Neuronal stem cell (in vitro differentiated cells): ENCODE measurements at regions not wholly inside any gene's neighbourhood (a gene's known extent, or its start where the extent isn't known, plus 50 kb on each side); places are given as distances from the start of the nearest gene placed in this dataset.

Source experiments
- DNase-seq: peaks from one replicate; pipeline ENCODE4 v3.0.0-alpha.2; 2013; ENCODE audit warnings: low spot score
- H2AFZ ChIP-seq: one replicate; pipeline ENCODE4 v1.6.1; 2013; ENCODE audit warnings: mild to moderate bottlenecking, low read length, inconsistent platforms
- H2AK5ac ChIP-seq: 2 replicates; pipeline ENCODE4 v1.6.1; 2013; ENCODE audit warnings: low read depth, mild to moderate bottlenecking, inconsistent platforms, low read length, moderate library complexity, mixed read lengths
- H2BK120ac ChIP-seq: 2 replicates; pipeline ENCODE4 v1.6.1; 2013; ENCODE audit warnings: low read depth, mild to moderate bottlenecking, inconsistent platforms, low read length, moderate library complexity, mixed read lengths
- H2BK12ac ChIP-seq: one replicate; pipeline ENCODE4 v1.6.1; 2013; ENCODE audit warnings: low read length, inconsistent platforms
- H2BK15ac ChIP-seq: 2 replicates; pipeline ENCODE4 v1.6.1; 2013; ENCODE audit warnings: mild to moderate bottlenecking, low read length, inconsistent platforms, mixed read lengths
- H2BK5ac ChIP-seq: one replicate; pipeline ENCODE4 v1.6.1; 2013; ENCODE audit warnings: inconsistent platforms, mild to moderate bottlenecking, low read length, moderate library complexity
- H3K14ac ChIP-seq: one replicate; pipeline ENCODE4 v1.6.1; 2013; ENCODE audit warnings: low read length, inconsistent platforms
- H3K18ac ChIP-seq: 2 replicates; pipeline ENCODE4 v1.6.1; 2013; ENCODE audit warnings: low read length, inconsistent platforms
- H3K23ac ChIP-seq: 2 replicates; pipeline ENCODE4 v1.6.1; 2013; ENCODE audit warnings: low read depth, mild to moderate bottlenecking, mixed read lengths, low read length, inconsistent platforms; ENCODE audit not compliant: poor library complexity
- H3K27ac ChIP-seq: replicated peaks from 3 replicates; pipeline ENCODE4 v1.5.1; 2013; ENCODE audit warnings: low read length, inconsistent platforms
- H3K27me3 ChIP-seq, 3 experiments: 2 replicates each; pipeline ENCODE4 v1.6.1; 2013; ENCODE audit warnings: low read length in 3 of 3, mild to moderate bottlenecking in 2 of 3, inconsistent platforms in 1 of 3, low read depth in 1 of 3, mixed read lengths in 1 of 3, moderate library complexity in 1 of 3; ENCODE audit not compliant: control insufficient read depth in 3 of 3, insufficient read depth in 3 of 3
- H3K36me3 ChIP-seq, 2 donors: replicated peaks in 1 of 2; 2 replicates each; pipeline ENCODE4 v1.6.1; 2013; ENCODE audit warnings: low read length in 2 of 2; ENCODE audit not compliant: control insufficient read depth in 2 of 2, insufficient read depth in 2 of 2
- H3K4ac ChIP-seq: 2 replicates; pipeline ENCODE4 v1.6.1; 2013; ENCODE audit warnings: inconsistent platforms, mild to moderate bottlenecking, low read length, moderate library complexity
- H3K4me1 ChIP-seq, 2 donors: 1 replicate in 1 of 2; 2 replicates in 1 of 2; pipeline ENCODE4 v1.6.1; 2013; ENCODE audit warnings: low read length in 2 of 2, low read depth in 1 of 2; ENCODE audit not compliant: control insufficient read depth in 2 of 2, insufficient read depth in 1 of 2
- H3K4me2 ChIP-seq: one replicate; pipeline ENCODE4 v1.6.1; 2013; ENCODE audit warnings: mild to moderate bottlenecking, low read length, inconsistent platforms; ENCODE audit not compliant: insufficient read depth, poor library complexity, severe bottlenecking
- H3K4me3 ChIP-seq, 2 donors: 2 replicates each; pipeline ENCODE4 v1.5.1; 2013; ENCODE audit warnings: low read length in 2 of 2, mild to moderate bottlenecking in 2 of 2, inconsistent platforms in 1 of 2, moderate library complexity in 1 of 2
- H3K79me1 ChIP-seq: one replicate; pipeline ENCODE4 v1.6.1; 2013; ENCODE audit warnings: low read depth, mild to moderate bottlenecking, inconsistent platforms, low read length, moderate library complexity
- H3K9ac ChIP-seq: one replicate; pipeline ENCODE4 v1.6.1; 2013; ENCODE audit warnings: mild to moderate bottlenecking, low read depth, low read length, inconsistent platforms; ENCODE audit not compliant: poor library complexity
- H3K9me3 ChIP-seq, 2 donors: replicated peaks in 1 of 2; 2 replicates each; pipeline versions ENCODE3 to v1.6.1; 2013; ENCODE audit warnings: low read length in 2 of 2, mild to moderate bottlenecking in 2 of 2, inconsistent platforms in 1 of 2, low read depth in 1 of 2, mixed read lengths in 1 of 2, moderate library complexity in 1 of 2; ENCODE audit not compliant: control insufficient read depth in 2 of 2, insufficient read depth in 1 of 2
- H4K8ac ChIP-seq: one replicate; pipeline ENCODE4 v1.6.1; 2013; ENCODE audit warnings: low read depth, mild to moderate bottlenecking, inconsistent platforms, low read length, moderate library complexity
- H4K91ac ChIP-seq: one replicate; pipeline ENCODE4 v1.6.1; 2013; ENCODE audit warnings: low read length, low read depth, mild to moderate bottlenecking, inconsistent platforms; ENCODE audit not compliant: poor library complexity
- WGBS, 2 donors: extraction: QIAGEN DNeasy Blood & Tissue Kit; methylation state at CpG; one replicate each; pipeline ENCODE4 v1.1.7; 2013; ENCODE audit warnings: missing lambda C conversion rate in 2 of 2, mixed read lengths in 1 of 2; ENCODE audit not compliant: insufficient read length in 2 of 2, insufficient replicate concordance in 1 of 2; ENCODE audit errors: extremely low coverage in 2 of 2; 5-methylcytosine and 5-hydroxymethylcytosine counted together

DNA sequence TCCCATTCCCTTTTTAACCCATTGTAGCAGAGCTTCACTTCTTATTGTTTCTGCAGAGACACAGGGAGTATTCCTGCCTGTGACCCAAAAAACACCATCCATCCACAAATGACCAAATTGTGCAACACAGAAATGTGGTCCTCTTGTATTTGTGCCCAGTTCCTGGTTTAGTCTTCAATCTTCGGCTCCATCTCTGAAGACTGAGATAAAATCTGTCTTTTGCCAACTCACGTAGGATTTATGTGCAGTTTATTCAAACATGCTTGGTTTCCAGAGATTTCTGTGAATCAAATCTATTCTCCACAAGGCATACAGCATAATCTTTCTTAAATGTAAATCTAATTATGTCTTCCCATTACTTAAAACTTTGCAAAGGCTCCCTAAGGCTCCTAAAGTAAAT, 307.0 kb downstream of the AASDHPPT start:
- H3K14ac ChIP-seq: no peak overlapping the region
- no peak overlapping the region for H4K8ac ChIP-seq
- H3K27ac ChIP-seq: peak overlapping the region; percentile 30

DNA sequence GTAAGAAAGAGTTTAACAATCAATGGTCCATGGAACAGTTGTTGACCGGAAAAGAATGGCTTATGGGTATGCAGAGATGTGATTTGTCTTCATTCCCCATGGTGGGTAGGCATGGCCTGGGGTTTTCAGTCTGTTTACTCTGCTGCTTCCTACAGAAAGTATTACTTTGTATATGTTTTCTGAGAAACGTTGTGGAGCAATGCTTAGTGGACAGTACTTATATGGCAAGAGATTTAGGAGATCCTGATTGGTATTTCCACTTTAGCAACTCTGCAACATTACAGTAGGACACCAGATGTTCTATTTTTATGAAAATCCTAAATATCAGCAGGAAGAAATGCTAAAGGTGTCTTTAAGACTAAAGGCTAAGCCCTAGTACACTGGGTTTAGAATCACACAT, 309.1 kb downstream of the AASDHPPT start:
- no peak overlapping the region for H3K27ac ChIP-seq
- no peak overlapping the region for H3K23ac ChIP-seq
- no peak overlapping the region for H3K14ac ChIP-seq
- no peak overlapping the region for H2BK120ac ChIP-seq
- H3K27me3 ChIP-seq: no peaks in the 10 kb centered on the region
- no peak overlapping the region for H2BK15ac ChIP-seq
- no peak overlapping the region for H4K8ac ChIP-seq
- H4K91ac ChIP-seq: no peak overlapping the region
- H3K9ac ChIP-seq: no peak overlapping the region
- no peak overlapping the region for H2AK5ac ChIP-seq
- no peak overlapping the region for H2AFZ ChIP-seq
- H2BK5ac ChIP-seq: no peak overlapping the region
- H3K18ac ChIP-seq: no peak overlapping the region
- no peaks in the 10 kb centered on the region for H3K79me1 ChIP-seq
- H2BK12ac ChIP-seq: no peak overlapping the region
- WGBS, 2 donors: no CpG with 5 or more reads among the region's 2 CpGs
- no peak overlapping the region for H3K4me2 ChIP-seq
- H3K9me3 ChIP-seq: peaks cover 0 to 2% of the 10 kb centered on the region in 2 donors
- H3K4ac ChIP-seq: no peak overlapping the region
- H3K4me3 ChIP-seq: no peak overlapping the region
- no peak for DNase-seq
- H3K4me1 ChIP-seq: peaks cover 0 to 5% of the 10 kb centered on the region in 2 donors
- H3K36me3 ChIP-seq: no peaks in the 10 kb centered on the region

More for the DNA sequence above, 307.0 kb downstream of the AASDHPPT start:
- no peaks in the 10 kb centered on the region for H3K36me3 ChIP-seq
- H3K27me3 ChIP-seq: no peaks in the 10 kb centered on the region
- H3K4me3 ChIP-seq: no peak overlapping the region
- no peak overlapping the region for H3K4me2 ChIP-seq
- no peak overlapping the region for H2BK12ac ChIP-seq
- DNase-seq: no peak
- no peak overlapping the region for H3K9ac ChIP-seq
- no peak overlapping the region for H2AFZ ChIP-seq
- peaks cover 0 to 2% of the 10 kb centered on the region in 2 donors for H3K4me1 ChIP-seq
- H3K79me1 ChIP-seq: no peaks in the 10 kb centered on the region
- H2AK5ac ChIP-seq: no peak overlapping the region
- no peak overlapping the region for H2BK120ac ChIP-seq
- H3K9me3 ChIP-seq: peaks cover 0 to 2% of the 10 kb centered on the region in 2 donors
- no peak overlapping the region for H3K23ac ChIP-seq
- H4K91ac ChIP-seq: no peak overlapping the region
- H2BK15ac ChIP-seq: no peak overlapping the region
- no CpG with 5 or more reads among the region's 2 CpGs for WGBS, 2 donors
- no peak overlapping the region for H3K4ac ChIP-seq
- H3K18ac ChIP-seq: no peak overlapping the region
- H2BK5ac ChIP-seq: no peak overlapping the region

- Histone ChIP-seq H2BK12ac (no peak overlapping the region), H2AFZ (no peak overlapping the region), H2BK15ac (no peak overlapping the region), H2BK5ac (no peak overlapping the region), H3K79me1 (no peaks in the 10 kb centered on the region), H3K14ac (no peak overlapping the region), H3K27me3 (no peaks in the 10 kb centered on the region), H3K23ac (no peak overlapping the region), H3K9ac (no peak overlapping the region), H3K4me3 (no peak overlapping the region), H3K4me2 (no peak overlapping the region), H3K4ac (no peak overlapping the region), H4K8ac (no peak overlapping the region), H3K18ac (no peak overlapping the region), H3K9me3 (peaks cover 0 to 2% of the 10 kb centered on the region in 2 donors), H3K4me1 (peaks cover 2 to 5% of the 10 kb centered on the region in 2 donors), H2AK5ac (no peak overlapping the region), H3K27ac (no peak overlapping the region), H4K91ac (no peak overlapping the region), H3K36me3 (no peaks in the 10 kb centered on the region), H2BK120ac (no peak overlapping the region)
- no peak for DNase-seq
These were observed 311.6 kb downstream of the AASDHPPT start for GRCh38 chr11:106389101-106389500.

DNA sequence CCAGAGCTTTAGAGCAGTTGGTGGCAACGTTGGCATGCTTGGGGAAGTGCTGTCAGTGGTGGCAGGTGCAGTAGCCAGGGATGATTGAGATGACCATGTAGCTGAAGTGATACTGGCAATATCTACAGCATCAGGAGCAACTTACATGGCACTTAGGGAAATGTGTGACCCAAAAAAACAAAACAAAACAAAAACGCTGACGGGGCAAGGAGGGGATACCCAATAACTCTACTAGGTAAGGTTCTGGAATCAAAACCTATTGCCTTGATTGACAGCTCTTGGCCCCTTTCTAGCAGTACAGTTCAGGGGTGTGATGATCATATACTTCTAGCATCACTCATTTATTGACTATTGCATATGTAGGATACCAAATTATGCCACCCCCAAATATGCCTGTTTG, 312.6 kb downstream of the AASDHPPT start:
- Histone ChIP-seq H3K4me2 (no peak overlapping the region), H3K9me3 (peaks cover 0 to 3% of the 10 kb centered on the region in 2 donors), H2AK5ac (no peak overlapping the region), H2BK5ac (no peak overlapping the region), H4K91ac (no peak overlapping the region), H4K8ac (no peak overlapping the region), H3K27ac (no peak overlapping the region), H2BK120ac (no peak overlapping the region), H2AFZ (no peak overlapping the region), H2BK12ac (no peak overlapping the region), H3K23ac (no peak overlapping the region), H3K36me3 (no peaks in the 10 kb centered on the region), H3K9ac (no peak overlapping the region), H3K14ac (no peak overlapping the region), H3K18ac (no peak overlapping the region), H3K4ac (no peak overlapping the region), H3K79me1 (no peaks in the 10 kb centered on the region), H3K4me1 (peaks cover 2 to 3% of the 10 kb centered on the region in 2 donors), H3K27me3 (no peaks in the 10 kb centered on the region), H2BK15ac (no peak overlapping the region), H3K4me3 (no peak overlapping the region)
- DNase-seq: no peak
- no CpG with 5 or more reads among the region's 3 CpGs for WGBS, 2 donors
